GM13977 (cell line): ENCODE measurements at regions not wholly inside any gene's neighbourhood (a gene's known extent, or its start where the extent isn't known, plus 50 kb on each side); places are given as distances from the start of the nearest gene placed in this dataset.

Source experiments
- DNase-seq: peaks from one replicate; pipeline ENCODE4 v3.0.0; 2012; ENCODE audit warnings: low spot score
- CTCF ChIP-seq: IDR thresholded peaks from 2 replicates; pipeline ENCODE4 v1.5.1; 2012; ENCODE audit warnings: mild to moderate bottlenecking, control low read depth; ENCODE audit not compliant: insufficient read depth; ENCODE audit errors: extremely low read depth, missing control alignments
- in situ Hi-C: fragments of 300-500 bp; cut with MboI; formaldehyde crosslinking; loops from one replicate; pipeline ENCODE4 v1.12.0; 2022; ENCODE audit warnings: low sequenced_read_pairs, low pct_unique_long_range_greater_than_20kb, mixed read lengths, inconsistent platforms; ENCODE audit not compliant: unreplicated experiment

DNA sequence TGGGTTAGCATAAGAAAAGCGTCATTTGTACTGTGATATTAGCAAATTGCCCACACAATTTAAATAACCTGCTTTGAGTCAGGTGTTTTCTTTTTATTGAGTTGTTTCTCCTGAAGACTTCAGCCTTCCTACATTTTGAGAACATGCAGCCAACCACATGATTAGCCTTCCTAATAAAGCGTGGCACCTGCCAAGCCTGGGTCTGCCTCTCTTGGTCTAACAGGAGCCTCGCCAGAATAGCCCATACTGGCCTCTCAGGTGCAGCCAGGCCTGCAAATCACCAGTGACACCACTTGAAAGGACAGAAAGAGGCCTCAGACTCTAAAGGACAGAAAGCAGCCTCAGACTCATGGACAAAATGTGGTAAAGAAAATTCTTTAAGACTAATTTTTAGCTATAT, 653.8 kb downstream of the BCL11A start:
- no peak for DNase-seq
- TF ChIP-seq CTCF = no peak
- in situ Hi-C loops = no loop called here

- in situ Hi-C loops = no loop called here
- DNase-seq = no peak
- no peak for TF ChIP-seq CTCF
These were observed 656.8 kb downstream of the BCL11A start for GRCh38 chr2:59896499-59897245.

DNA sequence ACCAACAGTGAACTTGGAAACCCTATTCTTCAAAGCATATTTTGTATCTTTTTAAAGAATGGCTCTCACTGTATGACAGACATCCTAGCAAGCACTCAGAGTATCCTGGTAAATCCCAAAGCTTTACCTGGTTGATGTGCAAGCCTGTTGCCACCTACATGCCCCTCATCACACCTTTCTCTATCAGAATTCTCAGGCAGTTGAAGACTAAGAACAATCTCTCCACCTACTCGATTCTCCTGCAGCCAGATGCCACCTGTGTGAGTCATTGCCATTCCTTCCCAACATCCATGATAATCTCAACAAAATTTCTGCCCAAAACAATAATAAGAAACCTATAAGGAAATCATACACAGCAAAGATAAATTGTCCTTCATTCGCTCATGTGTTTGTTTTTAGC, 659.8 kb downstream of the BCL11A start:
- DNase-seq = no peak
- in situ Hi-C loops = no loop called here
- no peak for TF ChIP-seq CTCF

DNA sequence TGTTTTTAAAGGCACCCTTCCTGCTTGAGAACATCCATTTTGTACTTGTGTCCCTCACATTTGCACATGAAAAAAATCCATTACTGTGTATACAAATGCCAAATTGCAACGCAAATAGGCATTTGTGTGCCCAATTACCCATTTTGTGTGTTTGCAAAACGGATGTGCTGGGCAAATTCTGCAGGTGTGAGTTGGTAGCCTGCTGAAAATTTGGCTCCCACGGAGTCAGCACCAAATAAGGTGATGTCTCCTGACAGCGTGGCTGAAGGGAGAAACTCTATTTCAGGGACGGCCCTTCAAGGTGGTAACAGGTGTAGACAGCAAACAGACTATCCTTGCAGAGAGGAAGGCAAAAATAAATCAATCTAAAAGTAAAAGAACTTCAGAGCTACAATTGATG, 661.1 kb downstream of the BCL11A start:
- no peak for TF ChIP-seq CTCF
- in situ Hi-C loops = no loop called here
- no peak for DNase-seq

- TF ChIP-seq CTCF = no peak
- in situ Hi-C loops = no loop called here
These were observed 664.1 kb downstream of the BCL11A start for GRCh38 chr2:59889305-59889704.

GRCh38 chr2:59888706-59889105, 664.7 kb downstream of the BCL11A start:
- TF ChIP-seq CTCF = no peak
- in situ Hi-C loops = no loop called here
- DNase-seq = no peak

More at GRCh38 chr2:59889305-59889704, 664.1 kb downstream of the BCL11A start:
- DNase-seq = no peak
